ENCODE measurements at regions not wholly inside any gene's neighbourhood (a gene's known extent, or its start where the extent isn't known, plus 50 kb on each side); places are given as distances from the start of the nearest gene placed in this dataset.

GRCh38 chr10:30185916-30186315 is 126.5 kb upstream of the JCAD start:
- no peak for TF ChIP-seq CTCF (conservative IDR thresholded peaks at IDR 0.05; ENCODE audit: low read length)
- no peak for TF ChIP-seq EZH2phosphoT487 (IDR thresholded peaks at IDR 0.05; ENCODE audit: borderline replicate concordance, low read depth, low read length)
